Sigmoid colon (tissue), 4 donors: ENCODE measurements at regions not wholly inside any gene's neighbourhood (a gene's known extent, or its start where the extent isn't known, plus 50 kb on each side); places are given as distances from the start of the nearest gene placed in this dataset.

Experiments used
- EP300 ChIP-seq, 4 donors: sonication (generic); formaldehyde crosslinking; IDR thresholded peaks; one replicate each; pipeline ENCODE4 v1.6.1; 2017; ENCODE audit warnings: antibody characterized with exemption in 4 of 4
- POLR2AphosphoS5 ChIP-seq, 4 donors: sonication (generic); formaldehyde crosslinking; IDR thresholded peaks; one replicate each; pipeline ENCODE4 v1.6.1; 2017; ENCODE audit warnings: antibody characterized with exemption in 4 of 4
- TF ChIP-seq, protein P1 (sequence below), 4 experiments: fragments of 450-650 bp in 3 of 4; fragments of 200-600 bp in 1 of 4; IDR thresholded peaks; one replicate each; pipeline ENCODE4 v1.5.1; 2016 to 2019; ENCODE audit warnings: antibody characterized with exemption in 4 of 4, mild to moderate bottlenecking in 3 of 4, moderate library complexity in 2 of 4

DNA sequence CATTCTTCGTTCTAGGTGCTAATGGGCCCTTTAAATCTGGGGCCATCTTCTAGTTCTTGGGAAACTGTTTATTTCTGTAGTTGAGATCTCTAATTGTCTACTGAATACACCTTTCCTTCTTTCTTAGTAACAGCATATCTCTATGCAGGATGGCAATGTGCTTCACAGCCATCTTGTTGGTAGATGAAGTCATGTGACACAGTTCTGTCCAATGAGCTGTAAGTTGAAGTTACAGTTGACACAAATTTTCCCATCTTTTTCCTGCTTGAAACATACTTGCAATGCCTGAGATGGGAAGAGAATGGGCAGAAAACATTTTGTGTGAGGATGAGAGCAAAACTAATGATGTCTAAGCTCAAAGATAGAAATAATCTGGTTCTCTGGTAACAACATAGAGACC, 57.3 kb upstream of the PHLPP1 start:
- TF ChIP-seq, protein P1, sequence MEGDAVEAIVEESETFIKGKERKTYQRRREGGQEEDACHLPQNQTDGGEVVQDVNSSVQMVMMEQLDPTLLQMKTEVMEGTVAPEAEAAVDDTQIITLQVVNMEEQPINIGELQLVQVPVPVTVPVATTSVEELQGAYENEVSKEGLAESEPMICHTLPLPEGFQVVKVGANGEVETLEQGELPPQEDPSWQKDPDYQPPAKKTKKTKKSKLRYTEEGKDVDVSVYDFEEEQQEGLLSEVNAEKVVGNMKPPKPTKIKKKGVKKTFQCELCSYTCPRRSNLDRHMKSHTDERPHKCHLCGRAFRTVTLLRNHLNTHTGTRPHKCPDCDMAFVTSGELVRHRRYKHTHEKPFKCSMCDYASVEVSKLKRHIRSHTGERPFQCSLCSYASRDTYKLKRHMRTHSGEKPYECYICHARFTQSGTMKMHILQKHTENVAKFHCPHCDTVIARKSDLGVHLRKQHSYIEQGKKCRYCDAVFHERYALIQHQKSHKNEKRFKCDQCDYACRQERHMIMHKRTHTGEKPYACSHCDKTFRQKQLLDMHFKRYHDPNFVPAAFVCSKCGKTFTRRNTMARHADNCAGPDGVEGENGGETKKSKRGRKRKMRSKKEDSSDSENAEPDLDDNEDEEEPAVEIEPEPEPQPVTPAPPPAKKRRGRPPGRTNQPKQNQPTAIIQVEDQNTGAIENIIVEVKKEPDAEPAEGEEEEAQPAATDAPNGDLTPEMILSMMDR (IDR thresholded peaks at IDR 0.05), result no peak
- no peak for TF ChIP-seq POLR2AphosphoS5 (IDR thresholded peaks at IDR 0.05)
- TF ChIP-seq EP300 (IDR thresholded peaks at IDR 0.05), result no peak
